ENCODE measurements at regions not wholly inside any gene's neighbourhood (a gene's known extent, or its start where the extent isn't known, plus 50 kb on each side); places are given as distances from the start of the nearest gene placed in this dataset.

- Mint-ChIP-seq H3K4me1 (no peaks in the 10 kb centered on the region), H3K36me3 (no peaks in the 10 kb centered on the region), H3K9me3 (peaks cover 19% of the 10 kb centered on the region), H3K27ac (no peak overlapping the region), H3K4me3 (no peak overlapping the region)
- no peak for ATAC-seq
- no peak for DNase-seq (ENCODE audit: low spot score in 2 of 2)
Measured at GRCh38 chr9:116030517-116030916, 123.1 kb upstream of the PAPPA start.

- no peak for ATAC-seq
- Mint-ChIP-seq H3K4me1 (no peaks in the 10 kb centered on the region), H3K27ac (no peak overlapping the region), H3K9me3 (peaks cover 21% of the 10 kb centered on the region), H3K36me3 (no peaks in the 10 kb centered on the region), H3K4me3 (no peak overlapping the region)
- no peak for DNase-seq (ENCODE audit: low spot score in 2 of 2)
Measured at GRCh38 chr9:116032683-116033440, 120.7 kb upstream of the PAPPA start.

- Mint-ChIP-seq H3K4me3 (no peak overlapping the region), H3K27ac (no peak overlapping the region), H3K4me1 (no peaks in the 10 kb centered on the region), H3K36me3 (no peaks in the 10 kb centered on the region), H3K9me3 (peaks cover 8% of the 10 kb centered on the region)
- no peak for ATAC-seq
- DNase-seq (ENCODE audit: low spot score in 2 of 2), result no peak
Measured at GRCh38 chr9:116039312-116039711, 114.3 kb upstream of the PAPPA start.

GRCh38 chr9:116039893-116040292 lies 113.7 kb upstream of the PAPPA start:
- no peak for ATAC-seq
- H3K4me1 Mint-ChIP-seq, result no peaks in the 10 kb centered on the region
- H3K4me3 Mint-ChIP-seq, result no peak overlapping the region
- H3K27ac Mint-ChIP-seq, result no peak overlapping the region
- no peak for DNase-seq (ENCODE audit: low spot score in 2 of 2)
- H3K9me3 Mint-ChIP-seq, result peaks cover 8% of the 10 kb centered on the region
- H3K36me3 Mint-ChIP-seq, result no peaks in the 10 kb centered on the region

- no peaks in the 10 kb centered on the region for H3K36me3 Mint-ChIP-seq
Measured at GRCh38 chr9:116042321-116042720, 111.3 kb upstream of the PAPPA start.

GRCh38 chr9:116045083-116045482 lies 108.5 kb upstream of the PAPPA start:
- H3K36me3 Mint-ChIP-seq, result no peaks in the 10 kb centered on the region
- ATAC-seq (no peak), DNase-seq (ENCODE audit: low spot score in 2 of 2) (no peak)
- H3K4me1 Mint-ChIP-seq, result no peaks in the 10 kb centered on the region
- no peak overlapping the region for H3K4me3 Mint-ChIP-seq
- peaks cover 2% of the 10 kb centered on the region for H3K9me3 Mint-ChIP-seq
- H3K27ac Mint-ChIP-seq, result no peak overlapping the region

More at GRCh38 chr9:116042321-116042720, 111.3 kb upstream of the PAPPA start:
- ATAC-seq (no peak), DNase-seq (ENCODE audit: low spot score in 2 of 2) (no peak)
- Mint-ChIP-seq H3K9me3 (peaks cover under 1% of the 10 kb centered on the region), H3K4me1 (no peaks in the 10 kb centered on the region), H3K27ac (no peak overlapping the region), H3K4me3 (no peak overlapping the region)

- DNase-seq (ENCODE audit: low spot score in 2 of 2) (no peak), ATAC-seq (no peak)
- Mint-ChIP-seq H3K27ac (no peak overlapping the region), H3K9me3 (peaks cover 2% of the 10 kb centered on the region), H3K4me3 (no peak overlapping the region), H3K36me3 (no peaks in the 10 kb centered on the region), H3K4me1 (no peaks in the 10 kb centered on the region)
Measured at GRCh38 chr9:116048081-116048480, 105.5 kb upstream of the PAPPA start.

DNA sequence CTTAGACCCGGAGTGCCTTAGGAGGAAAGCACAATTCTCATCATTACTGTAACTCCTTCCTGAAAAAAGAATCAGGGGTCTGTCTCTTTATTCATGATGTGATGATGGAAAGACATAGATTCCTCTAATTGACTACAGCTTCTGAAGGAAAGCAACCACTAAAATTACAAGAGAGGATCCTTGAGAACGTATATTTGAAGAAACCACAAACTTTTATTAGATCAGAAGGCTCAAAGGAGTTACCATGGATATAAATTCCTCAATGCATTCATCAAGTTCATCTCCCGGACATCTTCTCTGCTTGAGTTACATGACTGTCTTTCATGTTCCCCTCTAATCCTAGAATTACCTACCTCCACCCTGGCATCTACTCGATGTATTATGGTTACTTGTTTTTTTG lies 104.1 kb upstream of the PAPPA start:
- H3K4me1 Mint-ChIP-seq, result no peaks in the 10 kb centered on the region
- peaks cover 10% of the 10 kb centered on the region for H3K9me3 Mint-ChIP-seq
- no peak overlapping the region for H3K27ac Mint-ChIP-seq
- ATAC-seq, result no peak
- H3K36me3 Mint-ChIP-seq, result no peaks in the 10 kb centered on the region
- no peak for DNase-seq (ENCODE audit: low spot score in 2 of 2)
- H3K4me3 Mint-ChIP-seq, result no peak overlapping the region

DNA sequence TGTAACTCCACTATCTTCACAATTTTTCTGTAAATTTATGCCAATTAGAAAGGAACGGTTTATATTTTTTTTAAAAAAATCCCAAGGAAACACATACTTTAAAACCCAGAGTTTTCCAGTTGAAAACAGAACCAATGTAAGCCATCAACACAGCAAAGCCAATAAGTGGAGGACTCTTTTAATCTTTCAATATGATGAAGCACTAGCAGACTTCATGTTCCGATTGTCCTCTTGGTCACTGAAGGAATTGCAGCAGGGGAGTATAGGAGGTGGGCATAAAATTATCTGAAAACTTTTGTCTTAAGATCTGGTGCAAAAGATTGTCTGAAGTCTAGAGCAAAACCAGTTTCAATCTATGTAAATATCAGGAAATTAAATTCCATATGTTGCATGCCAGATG lies 102.1 kb upstream of the PAPPA start:
- no peak overlapping the region for H3K4me3 Mint-ChIP-seq
- ATAC-seq (no peak), DNase-seq (ENCODE audit: low spot score in 2 of 2) (no peak)
- no peaks in the 10 kb centered on the region for H3K4me1 Mint-ChIP-seq
- H3K27ac Mint-ChIP-seq, result no peak overlapping the region
- no peaks in the 10 kb centered on the region for H3K36me3 Mint-ChIP-seq
- peaks cover 13% of the 10 kb centered on the region for H3K9me3 Mint-ChIP-seq

DNA sequence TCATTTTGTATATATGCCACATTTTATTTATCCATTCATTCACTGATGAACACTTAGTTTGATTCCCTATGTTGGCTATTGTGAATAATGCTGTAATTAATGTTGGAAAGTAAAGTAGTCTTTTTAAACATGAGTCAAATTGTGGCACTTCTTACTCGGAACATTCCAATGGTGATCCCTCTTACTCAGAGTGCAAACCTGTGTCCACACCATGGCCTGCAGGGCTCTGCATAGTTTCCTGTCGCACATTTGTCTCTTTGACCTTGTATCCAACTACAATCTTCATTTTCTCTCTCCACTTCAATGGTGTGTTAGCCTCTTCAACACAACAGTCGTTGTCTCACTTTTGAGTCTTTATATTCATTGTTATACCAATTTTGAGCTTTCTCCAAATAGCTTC lies 98.1 kb upstream of the PAPPA start:
- ATAC-seq, result no peak
- Mint-ChIP-seq H3K27ac (no peak overlapping the region), H3K4me1 (no peaks in the 10 kb centered on the region), H3K36me3 (no peaks in the 10 kb centered on the region), H3K9me3 (peaks cover 10% of the 10 kb centered on the region), H3K4me3 (no peak overlapping the region)
- DNase-seq (ENCODE audit: low spot score in 2 of 2), result no peak

- DNase-seq (ENCODE audit: low spot score in 2 of 2) (no peak), ATAC-seq (no peak)
- peaks cover 10% of the 10 kb centered on the region for H3K9me3 Mint-ChIP-seq
- no peak overlapping the region for H3K4me3 Mint-ChIP-seq
- H3K36me3 Mint-ChIP-seq, result no peaks in the 10 kb centered on the region
- H3K27ac Mint-ChIP-seq, result no peak overlapping the region
- H3K4me1 Mint-ChIP-seq, result no peaks in the 10 kb centered on the region
Measured at GRCh38 chr9:116057371-116057770, 96.2 kb upstream of the PAPPA start.

DNA sequence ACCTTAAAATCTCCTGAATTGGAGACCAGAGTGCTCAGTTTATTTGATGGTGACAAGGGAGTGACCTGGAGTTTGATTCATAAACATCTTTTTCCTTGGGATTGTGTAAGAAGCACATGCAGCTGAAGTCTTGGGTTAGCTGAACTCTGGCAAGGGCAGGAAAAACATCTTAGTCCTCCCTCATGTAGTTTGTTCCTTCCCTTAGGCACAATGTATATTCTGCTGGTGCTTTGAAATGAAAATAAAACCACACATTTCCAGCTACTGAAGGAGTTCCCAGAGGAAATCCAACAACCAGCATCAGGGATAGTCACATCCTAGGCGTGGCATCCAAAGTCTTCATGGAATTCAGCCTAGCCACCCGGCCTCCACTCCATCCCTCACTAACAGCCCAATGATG lies 95.2 kb upstream of the PAPPA start:
- H3K9me3 Mint-ChIP-seq, result peaks cover 10% of the 10 kb centered on the region
- DNase-seq (ENCODE audit: low spot score in 2 of 2), result no peak
- no peaks in the 10 kb centered on the region for H3K36me3 Mint-ChIP-seq

DNA sequence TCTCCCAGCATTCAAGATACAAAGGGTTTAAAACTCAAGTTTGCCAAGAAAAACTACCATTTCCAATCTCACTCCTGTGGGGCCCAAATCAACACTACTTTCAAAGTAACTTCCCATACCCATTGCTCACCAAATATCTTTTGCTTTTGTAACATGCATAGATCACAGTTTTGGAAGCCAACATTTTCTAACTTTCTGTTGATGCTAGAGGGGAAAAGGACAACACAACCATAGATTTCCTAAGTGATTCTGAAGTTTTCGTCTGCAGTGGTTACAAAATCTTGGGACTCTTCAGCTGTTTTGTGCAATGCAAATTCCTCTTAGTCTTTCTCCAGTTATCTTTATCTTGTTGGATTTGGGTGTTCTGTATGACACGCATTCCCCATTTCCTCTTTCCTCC lies 94.1 kb upstream of the PAPPA start:
- Mint-ChIP-seq H3K4me1 (no peaks in the 10 kb centered on the region), H3K36me3 (no peaks in the 10 kb centered on the region), H3K4me3 (no peak overlapping the region), H3K9me3 (peaks cover 3% of the 10 kb centered on the region), H3K27ac (no peak overlapping the region)
- DNase-seq (ENCODE audit: low spot score in 2 of 2), result no peak
- ATAC-seq, result no peak

More for the DNA sequence above, 95.2 kb upstream of the PAPPA start:
- no peaks in the 10 kb centered on the region for H3K4me1 Mint-ChIP-seq
- H3K4me3 Mint-ChIP-seq, result no peak overlapping the region
- H3K27ac Mint-ChIP-seq, result no peak overlapping the region
- ATAC-seq, result no peak

- DNase-seq (ENCODE audit: low spot score in 2 of 2) (no peak), ATAC-seq (no peak)
- Mint-ChIP-seq H3K4me1 (no peaks in the 10 kb centered on the region), H3K4me3 (no peak overlapping the region), H3K36me3 (no peaks in the 10 kb centered on the region), H3K27ac (no peak overlapping the region), H3K9me3 (no peaks in the 10 kb centered on the region)
Measured at GRCh38 chr9:116060631-116061030, 93.0 kb upstream of the PAPPA start.

- no peaks in the 10 kb centered on the region for H3K4me1 Mint-ChIP-seq
- ATAC-seq, result no peak
- no peaks in the 10 kb centered on the region for H3K36me3 Mint-ChIP-seq
- H3K9me3 Mint-ChIP-seq, result no peaks in the 10 kb centered on the region
- H3K27ac Mint-ChIP-seq, result no peak overlapping the region
- no peak for DNase-seq (ENCODE audit: low spot score in 2 of 2)
- H3K4me3 Mint-ChIP-seq, result no peak overlapping the region
Measured at GRCh38 chr9:116061546-116062205, 91.9 kb upstream of the PAPPA start.

DNA sequence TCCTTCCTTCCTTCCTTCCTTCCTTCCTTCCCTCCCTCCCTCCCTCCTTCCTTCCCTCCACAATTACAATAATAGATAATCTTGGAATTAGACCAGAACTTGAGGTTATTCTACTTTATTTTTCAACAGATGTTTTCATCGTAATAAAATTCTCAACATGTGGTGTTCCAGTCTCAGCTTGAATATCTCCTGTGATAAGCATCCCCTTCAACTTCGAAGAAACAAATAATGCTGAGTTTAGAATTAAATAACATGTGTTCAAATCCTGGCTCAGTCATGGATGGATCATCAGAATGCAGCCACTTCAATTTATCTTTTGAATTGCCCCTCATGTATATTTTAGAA lies 91.4 kb upstream of the PAPPA start:
- Mint-ChIP-seq H3K36me3 (no peaks in the 10 kb centered on the region), H3K9me3 (no peaks in the 10 kb centered on the region), H3K27ac (no peak overlapping the region), H3K4me3 (no peak overlapping the region), H3K4me1 (no peaks in the 10 kb centered on the region)
- DNase-seq (ENCODE audit: low spot score in 2 of 2), result no peak
- ATAC-seq, result no peak

Measured in stimulated activated effector memory CD8-positive, alpha-beta T cell treated with anti-CD3 and anti-CD28 coated beads, Interleukin-12 subunit alpha, Interleukin-12 subunit beta, amount 100 ng/mL, for 72 hours (primary cell).